A549 (cell line): ENCODE measurements at regions not wholly inside any gene's neighbourhood (a gene's known extent, or its start where the extent isn't known, plus 50 kb on each side); places are given as distances from the start of the nearest gene placed in this dataset.

Experiments used
- BHLHE40 ChIP-seq: IDR thresholded peaks from 2 replicates; pipeline ENCODE4 v1.6.1; 2012; ENCODE audit warnings: low read depth, low read length, inconsistent platforms
- CBX2 ChIP-seq: fragments of 200-600 bp; sonication (generic); IDR thresholded peaks from 2 replicates; pipeline ENCODE4 v1.6.1; 2016; ENCODE audit warnings: low read depth, mild to moderate bottlenecking, borderline replicate concordance
- CTCF ChIP-seq: fragments of >200 bp; sonication (Bioruptor Twin); formaldehyde crosslinking; IDR thresholded peaks from 3 replicates; pipeline ENCODE4 v1.5.1; 2016
- MAX ChIP-seq: IDR thresholded peaks from 2 replicates; pipeline ENCODE4 v1.6.1; 2012
- POLR2A ChIP-seq: IDR thresholded peaks from 2 replicates; pipeline ENCODE4 v1.6.1; 2012; ENCODE audit warnings: mild to moderate bottlenecking, low read length

DNA sequence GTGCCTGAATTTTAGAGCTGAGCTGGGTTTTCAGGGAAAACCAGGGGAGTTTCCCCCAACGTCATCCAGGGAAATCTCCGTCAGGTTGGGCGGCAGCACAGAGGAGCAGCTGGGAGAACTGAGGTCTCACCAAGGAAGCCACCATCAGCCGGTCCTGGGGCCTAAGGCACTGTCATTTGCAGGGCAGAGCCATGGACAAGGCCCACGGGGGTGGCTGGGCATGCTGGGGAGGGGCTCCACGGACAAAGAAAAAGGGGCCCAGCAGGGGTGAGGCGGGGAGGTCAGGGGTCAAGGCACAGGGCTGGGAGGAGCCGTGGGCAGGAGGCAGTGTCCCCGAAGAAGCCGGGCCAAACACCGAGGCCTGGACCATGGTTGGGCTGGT, 109.8 kb downstream of the HMX1 start:
- TF ChIP-seq CBX2 = no peak
- no peak for TF ChIP-seq CTCF
- TF ChIP-seq BHLHE40 = no peak
- no peak for TF ChIP-seq POLR2A
- TF ChIP-seq MAX = no peak
